GM23338 (cell line): ENCODE measurements at regions not wholly inside any gene's neighbourhood (a gene's known extent, or its start where the extent isn't known, plus 50 kb on each side); places are given as distances from the start of the nearest gene placed in this dataset.

Experiments
- ATAC-seq: fragments of 200-7000 bp; cut with Tn5 transposase; 3 replicates; pipeline ENCODE4 v1.9.1; 2020
- DNase-seq: peaks from one replicate; pipeline ENCODE4 v3.0.0-alpha.2; 2015; ENCODE audit warnings: low spot score
- H2AFZ ChIP-seq: fragments of 200-600 bp; sonication (generic); 2 replicates; pipeline ENCODE4 v1.8.0; 2016; ENCODE audit warnings: antibody characterized with exemption, mild to moderate bottlenecking, moderate library complexity
- H3F3A ChIP-seq: fragments of 200-600 bp; sonication (generic); replicated peaks from 2 replicates; pipeline ENCODE4 v1.8.0; 2017; ENCODE audit warnings: antibody characterized with exemption, mixed run types, low read depth
- H3K27ac ChIP-seq: fragments of 200-600 bp; sonication (generic); 2 replicates; pipeline ENCODE4 v1.6.1; 2016; ENCODE audit warnings: low read depth
- H3K27me3 ChIP-seq: fragments of 200-600 bp; sonication (generic); 2 replicates; pipeline ENCODE4 v1.8.0; 2016; ENCODE audit warnings: mild to moderate bottlenecking, mixed run types, moderate library complexity; ENCODE audit not compliant: insufficient read depth
- H3K36me3 ChIP-seq: fragments of 200-600 bp; sonication (generic); 2 replicates; pipeline ENCODE4 v1.8.0; 2016; ENCODE audit warnings: mild to moderate bottlenecking; ENCODE audit not compliant: insufficient read depth
- H3K4me1 ChIP-seq: fragments of 200-600 bp; sonication (generic); 2 replicates; pipeline ENCODE4 v1.8.0; 2016; ENCODE audit warnings: mild to moderate bottlenecking, moderate library complexity; ENCODE audit not compliant: insufficient read depth
- H3K4me2 ChIP-seq: fragments of 200-600 bp; sonication (generic); 2 replicates; pipeline ENCODE4 v1.7.1; 2017; ENCODE audit warnings: mixed run types
- H3K4me3 ChIP-seq: fragments of 200-600 bp; sonication (generic); 2 replicates; pipeline ENCODE4 v1.6.1; 2016; ENCODE audit warnings: mixed run types
- H3K79me2 ChIP-seq: fragments of 200-600 bp; sonication (generic); replicated peaks from 2 replicates; pipeline ENCODE4 v1.8.0; 2017; ENCODE audit warnings: mild to moderate bottlenecking; ENCODE audit not compliant: insufficient read depth
- H3K9me2 ChIP-seq: fragments of 200-600 bp; sonication (generic); 2 replicates; pipeline ENCODE4 v1.8.0; 2017; ENCODE audit not compliant: insufficient read depth
- H4K20me1 ChIP-seq: fragments of 200-600 bp; sonication (generic); replicated peaks from 2 replicates; pipeline ENCODE4 v1.8.0; 2017; ENCODE audit warnings: mild to moderate bottlenecking; ENCODE audit not compliant: insufficient read depth
- H3K27ac Mint-ChIP-seq: 2 replicates; pipeline ENCODE4 v1.8.0; 2020; ENCODE audit warnings: inconsistent platforms, mild to moderate bottlenecking, moderate library complexity, mixed read lengths
- H3K27me3 Mint-ChIP-seq: 3 replicates; pipeline ENCODE4 v1.8.0; 2022; ENCODE audit warnings: low read depth, mild to moderate bottlenecking, moderate library complexity, mixed read lengths, inconsistent platforms; ENCODE audit not compliant: insufficient read depth, poor library complexity
- H3K36me3 Mint-ChIP-seq: 3 replicates; pipeline ENCODE4 v1.8.0; 2021; ENCODE audit warnings: low read depth, mild to moderate bottlenecking, inconsistent platforms, moderate library complexity, mixed read lengths
- H3K4me1 Mint-ChIP-seq: 3 replicates; pipeline ENCODE4 v1.8.0; 2020; ENCODE audit warnings: mild to moderate bottlenecking, inconsistent platforms, mixed read lengths
- H3K4me3 Mint-ChIP-seq: 3 replicates; pipeline ENCODE4 v1.8.0; 2021; ENCODE audit warnings: moderate library complexity, mild to moderate bottlenecking, inconsistent platforms, mixed read lengths
- H3K9me3 Mint-ChIP-seq: 3 replicates; pipeline ENCODE4 v1.8.0; 2020; ENCODE audit warnings: moderate library complexity, mild to moderate bottlenecking, inconsistent platforms, mixed read lengths
- CREB1 ChIP-seq: fragments of 250-450 bp; sonication (Bioruptor Pico); IDR thresholded peaks from 2 replicates; pipeline ENCODE4 v1.5.0; 2020; ENCODE audit warnings: low read depth, mild to moderate bottlenecking, moderate library complexity
- EZH2 ChIP-seq: fragments of 200-600 bp; sonication (generic); IDR thresholded peaks from one replicate; pipeline ENCODE4 v1.8.0; 2017; ENCODE audit warnings: antibody characterized with exemption, mild to moderate bottlenecking, low read depth; ENCODE audit not compliant: unreplicated experiment
- EZH2phosphoT487 ChIP-seq: fragments of 200-600 bp; sonication (generic); IDR thresholded peaks from one replicate; pipeline ENCODE4 v1.8.1; 2018; ENCODE audit warnings: antibody characterized with exemption; ENCODE audit not compliant: unreplicated experiment
- JUNB ChIP-seq: IDR thresholded peaks from one replicate; pipeline ENCODE4 v1.6.1; 2016; ENCODE audit warnings: antibody characterized with exemption; ENCODE audit not compliant: unreplicated experiment
- POLR2AphosphoS5 ChIP-seq: IDR thresholded peaks from 2 replicates; pipeline ENCODE4 v1.6.1; 2016; ENCODE audit warnings: antibody characterized with exemption, low read depth
- STAT1 ChIP-seq: IDR thresholded peaks from one replicate; pipeline ENCODE4 v1.6.1; 2016; ENCODE audit warnings: antibody characterized with exemption; ENCODE audit not compliant: unreplicated experiment
- ZNF114 ChIP-seq: fragments of 250-450 bp; sonication (Bioruptor Pico); IDR thresholded peaks from 2 replicates; pipeline ENCODE4 v1.5.0; 2020; ENCODE audit warnings: mild to moderate bottlenecking, moderate library complexity
- ZNF331 ChIP-seq: fragments of 250-450 bp; sonication (Bioruptor Pico); IDR thresholded peaks from 2 replicates; pipeline ENCODE4 v1.5.0; 2020; ENCODE audit warnings: low read depth, mild to moderate bottlenecking, moderate library complexity
- TF ChIP-seq, protein P1 (sequence below): IDR thresholded peaks from one replicate; pipeline ENCODE4 v1.6.1; 2018; ENCODE audit warnings: antibody characterized with exemption; ENCODE audit not compliant: unreplicated experiment
- TF ChIP-seq, protein P2 (sequence below): fragments of 250-450 bp; sonication (Bioruptor Pico); IDR thresholded peaks from 2 replicates; pipeline ENCODE4 v1.5.0; 2020; ENCODE audit warnings: mild to moderate bottlenecking, moderate library complexity
- TF ChIP-seq, protein P3 (sequence below), 2 experiments: fragments of 200-600 bp in 1 of 2; sonication (generic) in 1 of 2; conservative IDR thresholded peaks; 2 replicates each; pipeline versions ENCODE4 v1.5.1 to v1.6.1; 2016 to 2017; ENCODE audit warnings: antibody characterized with exemption in 2 of 2, low read depth in 2 of 2, mild to moderate bottlenecking in 2 of 2, moderate library complexity in 1 of 2
- TF ChIP-seq, protein P4 (sequence below): IDR thresholded peaks from 2 replicates; pipeline ENCODE4 v1.6.1; 2016; ENCODE audit warnings: antibody characterized with exemption

DNA sequence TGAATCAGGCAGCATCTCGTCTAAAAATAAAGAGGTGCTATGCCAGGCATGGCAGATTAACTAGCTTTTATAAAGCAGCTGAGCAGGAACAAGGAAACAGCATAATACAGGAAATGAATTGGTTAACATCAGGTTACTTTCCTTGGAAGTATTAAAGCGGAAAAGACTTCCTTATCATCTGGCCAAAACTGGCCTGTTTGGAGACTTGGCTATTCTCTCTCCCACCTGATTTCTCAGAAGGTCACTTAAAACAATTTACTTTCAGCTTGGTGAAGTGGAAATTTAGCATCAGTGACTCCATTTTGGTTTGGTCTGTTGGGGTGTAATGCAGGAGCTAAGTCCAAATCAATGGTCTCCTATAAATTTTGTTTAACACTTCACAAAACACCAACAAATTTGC, 191.6 kb downstream of the NUFIP1 start (continued):
- no peak for TF ChIP-seq ZNF331

DNA sequence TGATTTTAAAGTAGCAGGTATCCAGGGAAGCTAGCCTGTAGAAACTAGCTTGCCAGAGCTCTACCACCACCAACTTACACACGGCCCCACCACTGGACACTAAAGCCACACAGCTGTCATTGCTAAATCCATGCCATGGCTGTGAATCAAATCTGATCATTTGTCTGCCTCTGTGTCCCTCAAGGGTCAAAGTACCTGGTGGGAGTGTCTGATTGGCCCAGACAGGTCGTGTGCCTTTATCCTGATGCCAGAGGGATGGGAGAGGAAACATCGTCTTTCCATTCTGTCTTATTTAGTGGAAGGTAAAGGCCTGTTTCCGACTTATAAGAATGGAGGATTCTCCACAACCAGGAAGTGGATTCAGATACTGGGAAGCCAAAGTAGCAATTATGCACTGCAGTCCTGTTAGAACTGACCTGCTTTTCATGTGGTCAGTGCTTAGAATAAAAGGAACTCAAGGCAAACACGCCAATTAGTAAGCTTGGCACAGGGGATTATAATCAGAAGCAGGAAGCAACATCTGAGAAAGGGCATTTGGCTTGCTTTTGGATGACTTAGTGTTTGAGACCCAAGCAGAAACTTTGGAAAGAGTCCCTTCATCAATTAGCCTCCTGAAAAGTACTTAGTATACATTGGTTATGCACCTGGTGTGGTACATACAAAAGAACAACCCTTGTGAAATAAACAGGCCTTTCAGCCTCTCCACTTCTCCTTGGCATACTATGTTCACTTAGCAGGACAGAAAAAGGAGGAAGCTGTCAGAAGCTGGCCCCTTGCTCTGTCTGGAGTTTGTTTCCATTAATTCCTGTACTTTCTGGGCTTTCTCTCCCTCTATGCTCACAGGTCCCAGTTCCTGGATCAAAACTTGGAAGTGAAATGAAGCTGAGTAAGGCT, 192.4 kb downstream of the NUFIP1 start:
- Histone ChIP-seq H2AFZ (no peak overlapping the region; the same call in 1 of the 2 replicates), H3F3A (no peaks in the 10 kb centered on the region), H3K9me2 (no peaks in the 10 kb centered on the region), H3K27me3 (no peaks in the 10 kb centered on the region), H3K79me2 (no peaks in the 10 kb centered on the region), H3K27ac (no peak overlapping the region), H4K20me1 (no peaks in the 10 kb centered on the region), H3K4me2 (no peak overlapping the region), H3K4me3 (no peak overlapping the region), H3K4me1 (no peaks in the 10 kb centered on the region), H3K36me3 (no peaks in the 10 kb centered on the region)
- DNase-seq (no peak), ATAC-seq (no peak)
- Mint-ChIP-seq H3K4me3 (no peak overlapping the region), H3K27me3 (peaks cover 2% of the 10 kb centered on the region), H3K4me1 (no peaks in the 10 kb centered on the region), H3K36me3 (no peaks in the 10 kb centered on the region), H3K9me3 (no peaks in the 10 kb centered on the region), H3K27ac (no peak overlapping the region)
- TF ChIP-seq JUNB (no peak), ZNF331 (no peak), EZH2 (no peak), ZNF114 (CRISPR knock-in tag) (no peak), STAT1 (no peak), EZH2phosphoT487 (no peak), POLR2AphosphoS5 (no peak), CREB1 (CRISPR knock-in tag) (no peak)
- TF ChIP-seq, protein P1, sequence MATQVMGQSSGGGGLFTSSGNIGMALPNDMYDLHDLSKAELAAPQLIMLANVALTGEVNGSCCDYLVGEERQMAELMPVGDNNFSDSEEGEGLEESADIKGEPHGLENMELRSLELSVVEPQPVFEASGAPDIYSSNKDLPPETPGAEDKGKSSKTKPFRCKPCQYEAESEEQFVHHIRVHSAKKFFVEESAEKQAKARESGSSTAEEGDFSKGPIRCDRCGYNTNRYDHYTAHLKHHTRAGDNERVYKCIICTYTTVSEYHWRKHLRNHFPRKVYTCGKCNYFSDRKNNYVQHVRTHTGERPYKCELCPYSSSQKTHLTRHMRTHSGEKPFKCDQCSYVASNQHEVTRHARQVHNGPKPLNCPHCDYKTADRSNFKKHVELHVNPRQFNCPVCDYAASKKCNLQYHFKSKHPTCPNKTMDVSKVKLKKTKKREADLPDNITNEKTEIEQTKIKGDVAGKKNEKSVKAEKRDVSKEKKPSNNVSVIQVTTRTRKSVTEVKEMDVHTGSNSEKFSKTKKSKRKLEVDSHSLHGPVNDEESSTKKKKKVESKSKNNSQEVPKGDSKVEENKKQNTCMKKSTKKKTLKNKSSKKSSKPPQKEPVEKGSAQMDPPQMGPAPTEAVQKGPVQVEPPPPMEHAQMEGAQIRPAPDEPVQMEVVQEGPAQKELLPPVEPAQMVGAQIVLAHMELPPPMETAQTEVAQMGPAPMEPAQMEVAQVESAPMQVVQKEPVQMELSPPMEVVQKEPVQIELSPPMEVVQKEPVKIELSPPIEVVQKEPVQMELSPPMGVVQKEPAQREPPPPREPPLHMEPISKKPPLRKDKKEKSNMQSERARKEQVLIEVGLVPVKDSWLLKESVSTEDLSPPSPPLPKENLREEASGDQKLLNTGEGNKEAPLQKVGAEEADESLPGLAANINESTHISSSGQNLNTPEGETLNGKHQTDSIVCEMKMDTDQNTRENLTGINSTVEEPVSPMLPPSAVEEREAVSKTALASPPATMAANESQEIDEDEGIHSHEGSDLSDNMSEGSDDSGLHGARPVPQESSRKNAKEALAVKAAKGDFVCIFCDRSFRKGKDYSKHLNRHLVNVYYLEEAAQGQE: no peak
- TF ChIP-seq, protein P2, sequence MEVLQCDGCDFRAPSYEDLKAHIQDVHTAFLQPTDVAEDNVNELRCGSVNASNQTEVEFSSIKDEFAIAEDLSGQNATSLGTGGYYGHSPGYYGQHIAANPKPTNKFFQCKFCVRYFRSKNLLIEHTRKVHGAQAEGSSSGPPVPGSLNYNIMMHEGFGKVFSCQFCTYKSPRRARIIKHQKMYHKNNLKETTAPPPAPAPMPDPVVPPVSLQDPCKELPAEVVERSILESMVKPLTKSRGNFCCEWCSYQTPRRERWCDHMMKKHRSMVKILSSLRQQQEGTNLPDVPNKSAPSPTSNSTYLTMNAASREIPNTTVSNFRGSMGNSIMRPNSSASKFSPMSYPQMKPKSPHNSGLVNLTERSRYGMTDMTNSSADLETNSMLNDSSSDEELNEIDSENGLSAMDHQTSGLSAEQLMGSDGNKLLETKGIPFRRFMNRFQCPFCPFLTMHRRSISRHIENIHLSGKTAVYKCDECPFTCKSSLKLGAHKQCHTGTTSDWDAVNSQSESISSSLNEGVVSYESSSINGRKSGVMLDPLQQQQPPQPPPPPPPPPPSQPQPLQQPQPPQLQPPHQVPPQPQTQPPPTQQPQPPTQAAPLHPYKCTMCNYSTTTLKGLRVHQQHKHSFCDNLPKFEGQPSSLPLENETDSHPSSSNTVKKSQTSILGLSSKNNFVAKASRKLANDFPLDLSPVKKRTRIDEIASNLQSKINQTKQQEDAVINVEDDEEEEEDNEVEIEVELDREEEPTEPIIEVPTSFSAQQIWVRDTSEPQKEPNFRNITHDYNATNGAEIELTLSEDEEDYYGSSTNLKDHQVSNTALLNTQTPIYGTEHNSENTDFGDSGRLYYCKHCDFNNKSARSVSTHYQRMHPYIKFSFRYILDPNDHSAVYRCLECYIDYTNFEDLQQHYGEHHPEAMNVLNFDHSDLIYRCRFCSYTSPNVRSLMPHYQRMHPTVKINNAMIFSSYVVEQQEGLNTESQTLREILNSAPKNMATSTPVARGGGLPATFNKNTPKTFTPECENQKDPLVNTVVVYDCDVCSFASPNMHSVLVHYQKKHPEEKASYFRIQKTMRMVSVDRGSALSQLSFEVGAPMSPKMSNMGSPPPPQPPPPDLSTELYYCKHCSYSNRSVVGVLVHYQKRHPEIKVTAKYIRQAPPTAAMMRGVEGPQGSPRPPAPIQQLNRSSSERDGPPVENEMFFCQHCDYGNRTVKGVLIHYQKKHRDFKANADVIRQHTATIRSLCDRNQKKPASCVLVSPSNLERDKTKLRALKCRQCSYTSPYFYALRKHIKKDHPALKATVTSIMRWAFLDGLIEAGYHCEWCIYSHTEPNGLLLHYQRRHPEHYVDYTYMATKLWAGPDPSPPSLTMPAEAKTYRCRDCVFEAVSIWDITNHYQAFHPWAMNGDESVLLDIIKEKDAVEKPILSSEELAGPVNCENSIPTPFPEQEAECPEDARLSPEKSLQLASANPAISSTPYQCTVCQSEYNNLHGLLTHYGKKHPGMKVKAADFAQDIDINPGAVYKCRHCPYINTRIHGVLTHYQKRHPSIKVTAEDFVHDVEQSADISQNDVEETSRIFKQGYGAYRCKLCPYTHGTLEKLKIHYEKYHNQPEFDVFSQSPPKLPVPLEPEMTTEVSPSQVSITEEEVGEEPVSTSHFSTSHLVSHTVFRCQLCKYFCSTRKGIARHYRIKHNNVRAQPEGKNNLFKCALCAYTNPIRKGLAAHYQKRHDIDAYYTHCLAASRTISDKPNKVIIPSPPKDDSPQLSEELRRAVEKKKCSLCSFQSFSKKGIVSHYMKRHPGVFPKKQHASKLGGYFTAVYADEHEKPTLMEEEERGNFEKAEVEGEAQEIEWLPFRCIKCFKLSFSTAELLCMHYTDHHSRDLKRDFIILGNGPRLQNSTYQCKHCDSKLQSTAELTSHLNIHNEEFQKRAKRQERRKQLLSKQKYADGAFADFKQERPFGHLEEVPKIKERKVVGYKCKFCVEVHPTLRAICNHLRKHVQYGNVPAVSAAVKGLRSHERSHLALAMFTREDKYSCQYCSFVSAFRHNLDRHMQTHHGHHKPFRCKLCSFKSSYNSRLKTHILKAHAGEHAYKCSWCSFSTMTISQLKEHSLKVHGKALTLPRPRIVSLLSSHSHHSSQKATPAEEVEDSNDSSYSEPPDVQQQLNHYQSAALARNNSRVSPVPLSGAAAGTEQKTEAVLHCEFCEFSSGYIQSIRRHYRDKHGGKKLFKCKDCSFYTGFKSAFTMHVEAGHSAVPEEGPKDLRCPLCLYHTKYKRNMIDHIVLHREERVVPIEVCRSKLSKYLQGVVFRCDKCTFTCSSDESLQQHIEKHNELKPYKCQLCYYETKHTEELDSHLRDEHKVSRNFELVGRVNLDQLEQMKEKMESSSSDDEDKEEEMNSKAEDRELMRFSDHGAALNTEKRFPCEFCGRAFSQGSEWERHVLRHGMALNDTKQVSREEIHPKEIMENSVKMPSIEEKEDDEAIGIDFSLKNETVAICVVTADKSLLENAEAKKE (CRISPR knock-in tag): no peak
- TF ChIP-seq, protein P3, sequence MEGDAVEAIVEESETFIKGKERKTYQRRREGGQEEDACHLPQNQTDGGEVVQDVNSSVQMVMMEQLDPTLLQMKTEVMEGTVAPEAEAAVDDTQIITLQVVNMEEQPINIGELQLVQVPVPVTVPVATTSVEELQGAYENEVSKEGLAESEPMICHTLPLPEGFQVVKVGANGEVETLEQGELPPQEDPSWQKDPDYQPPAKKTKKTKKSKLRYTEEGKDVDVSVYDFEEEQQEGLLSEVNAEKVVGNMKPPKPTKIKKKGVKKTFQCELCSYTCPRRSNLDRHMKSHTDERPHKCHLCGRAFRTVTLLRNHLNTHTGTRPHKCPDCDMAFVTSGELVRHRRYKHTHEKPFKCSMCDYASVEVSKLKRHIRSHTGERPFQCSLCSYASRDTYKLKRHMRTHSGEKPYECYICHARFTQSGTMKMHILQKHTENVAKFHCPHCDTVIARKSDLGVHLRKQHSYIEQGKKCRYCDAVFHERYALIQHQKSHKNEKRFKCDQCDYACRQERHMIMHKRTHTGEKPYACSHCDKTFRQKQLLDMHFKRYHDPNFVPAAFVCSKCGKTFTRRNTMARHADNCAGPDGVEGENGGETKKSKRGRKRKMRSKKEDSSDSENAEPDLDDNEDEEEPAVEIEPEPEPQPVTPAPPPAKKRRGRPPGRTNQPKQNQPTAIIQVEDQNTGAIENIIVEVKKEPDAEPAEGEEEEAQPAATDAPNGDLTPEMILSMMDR (conservative IDR thresholded peaks at IDR 0.05; ENCODE audit: low read depth in 2 of 2): no peak
- TF ChIP-seq, protein P4, sequence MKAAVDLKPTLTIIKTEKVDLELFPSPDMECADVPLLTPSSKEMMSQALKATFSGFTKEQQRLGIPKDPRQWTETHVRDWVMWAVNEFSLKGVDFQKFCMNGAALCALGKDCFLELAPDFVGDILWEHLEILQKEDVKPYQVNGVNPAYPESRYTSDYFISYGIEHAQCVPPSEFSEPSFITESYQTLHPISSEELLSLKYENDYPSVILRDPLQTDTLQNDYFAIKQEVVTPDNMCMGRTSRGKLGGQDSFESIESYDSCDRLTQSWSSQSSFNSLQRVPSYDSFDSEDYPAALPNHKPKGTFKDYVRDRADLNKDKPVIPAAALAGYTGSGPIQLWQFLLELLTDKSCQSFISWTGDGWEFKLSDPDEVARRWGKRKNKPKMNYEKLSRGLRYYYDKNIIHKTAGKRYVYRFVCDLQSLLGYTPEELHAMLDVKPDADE: no peak
